ENCODE measurements at regions not wholly inside any gene's neighbourhood (a gene's known extent, or its start where the extent isn't known, plus 50 kb on each side); places are given as distances from the start of the nearest gene placed in this dataset.

DNA sequence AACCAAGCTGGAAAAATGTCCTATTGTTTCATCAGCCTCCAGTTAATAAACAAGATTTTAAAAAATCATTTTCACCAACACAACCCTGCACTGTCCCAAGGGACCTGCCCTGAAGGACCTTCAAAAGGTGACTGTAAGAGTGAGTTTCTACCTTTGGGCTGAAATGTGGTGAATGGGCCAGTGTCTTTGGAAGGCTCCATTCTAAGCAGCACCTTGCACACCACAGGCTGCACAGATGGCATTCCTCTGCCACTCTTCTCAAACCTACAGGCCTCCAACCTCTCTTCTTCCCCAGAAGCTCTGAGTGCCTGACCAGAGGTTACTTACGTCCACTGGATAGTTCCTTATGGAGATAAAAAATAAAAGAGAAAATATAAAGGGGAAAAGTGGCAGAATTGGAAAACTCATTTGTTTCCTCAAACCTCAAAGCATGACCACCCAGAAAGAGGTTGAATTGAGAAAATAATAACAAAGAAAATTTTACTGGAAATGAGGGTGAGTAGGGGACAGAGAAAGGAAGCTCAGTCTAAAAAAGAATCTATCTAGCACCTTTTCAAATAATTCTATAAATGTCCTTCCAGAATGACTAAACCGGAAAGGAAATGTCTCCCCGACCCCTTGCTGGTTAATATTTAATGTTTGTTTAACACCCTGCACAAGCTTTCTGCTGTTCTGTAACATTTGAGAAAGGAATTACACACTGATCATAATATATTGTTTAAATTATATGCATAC lies 175.7 kb downstream of the METTL4 start:
- TF ChIP-seq EZH2 (IDR thresholded peaks at IDR 0.05; ENCODE audit: insufficient read depth, poor library complexity, severe bottlenecking), result no peak
- TF ChIP-seq EZH2phosphoT487 (IDR thresholded peaks at IDR 0.05; ENCODE audit: insufficient read depth, low read depth), result no peak
- WGBS, 2 experiments (ENCODE audit: low coverage in 1 of 2, low lambda C conversion rate in 2 of 2, missing lambda C conversion rate in 2 of 2), result 65 to 73% methylated on average over 3 of the region's 3 CpGs
- in situ Hi-C loops (cut with MboI), result no loop called here
- no peak overlapping the region for H3K27ac ChIP-seq
- DNase-seq, result no peak
- no peaks in the 10 kb centered on the region for H3K9me2 ChIP-seq (ENCODE audit: insufficient read depth)
- no peak overlapping the region for H2AFZ ChIP-seq
- H3K9ac ChIP-seq, result no peak overlapping the region
- H3K27me3 ChIP-seq (replicated peaks; ENCODE audit: insufficient read depth), result no peaks in the 10 kb centered on the region
- no peaks in the 10 kb centered on the region for H4K20me1 ChIP-seq (ENCODE audit: insufficient read depth)
- no peaks in the 10 kb centered on the region for H3K9me3 ChIP-seq (ENCODE audit: low read depth)
- no peaks in the 10 kb centered on the region for H3K79me2 ChIP-seq (ENCODE audit: insufficient read depth)
- H3K4me1 ChIP-seq (ENCODE audit: insufficient read depth), result peaks cover 6% of the 10 kb centered on the region; the same call in 1 of the 2 replicates
- H3K4me2 ChIP-seq (ENCODE audit: unreplicated experiment), result no peak overlapping the region
- H3F3A ChIP-seq (ENCODE audit: insufficient read depth), result no peaks in the 10 kb centered on the region
- H3K4me3 ChIP-seq, result no peak overlapping the region
- H3K36me3 ChIP-seq (ENCODE audit: low read depth), result no peaks in the 10 kb centered on the region

DNA sequence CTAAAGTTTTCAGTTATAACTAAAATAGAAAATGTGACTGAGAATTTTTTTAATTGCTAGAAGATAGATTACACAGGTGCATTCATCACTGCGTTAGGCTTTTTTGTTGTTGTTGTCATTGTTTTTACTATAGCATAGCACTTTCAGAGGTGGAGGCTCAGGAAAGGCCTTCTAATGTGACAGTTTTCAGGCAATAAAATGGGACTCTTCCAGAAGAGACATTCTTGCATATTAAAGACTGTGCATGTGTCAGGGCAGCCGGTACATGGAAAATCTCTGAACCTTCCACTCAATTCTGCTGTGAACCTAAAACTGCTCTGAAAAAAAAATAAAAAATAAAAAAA lies 175.2 kb downstream of the METTL4 start:
- H3K36me3 ChIP-seq (ENCODE audit: low read depth), result no peaks in the 10 kb centered on the region
- no peak overlapping the region for H2AFZ ChIP-seq
- no peaks in the 10 kb centered on the region for H4K20me1 ChIP-seq (ENCODE audit: insufficient read depth)
- H3K4me2 ChIP-seq (ENCODE audit: unreplicated experiment), result no peak overlapping the region
- WGBS, 2 experiments (ENCODE audit: low coverage in 1 of 2, low lambda C conversion rate in 2 of 2, missing lambda C conversion rate in 2 of 2), result 78 to 85% methylated on average over 2 of the region's 2 CpGs
- no peak overlapping the region for H3K9ac ChIP-seq
- no peaks in the 10 kb centered on the region for H3K27me3 ChIP-seq (replicated peaks; ENCODE audit: insufficient read depth)
- TF ChIP-seq EZH2phosphoT487 (IDR thresholded peaks at IDR 0.05; ENCODE audit: insufficient read depth, low read depth) (no peak), EZH2 (IDR thresholded peaks at IDR 0.05; ENCODE audit: insufficient read depth, poor library complexity, severe bottlenecking) (no peak)
- no peaks in the 10 kb centered on the region for H3K9me3 ChIP-seq (ENCODE audit: low read depth)
- no peak for DNase-seq
- no peaks in the 10 kb centered on the region for H3F3A ChIP-seq (ENCODE audit: insufficient read depth)
- H3K4me3 ChIP-seq, result no peak overlapping the region
- no peaks in the 10 kb centered on the region for H3K79me2 ChIP-seq (ENCODE audit: insufficient read depth)
- H3K4me1 ChIP-seq (ENCODE audit: insufficient read depth), result peaks cover 8% of the 10 kb centered on the region; the same call in 1 of the 2 replicates
- H3K27ac ChIP-seq, result no peak overlapping the region
- in situ Hi-C loops (cut with MboI), result no loop called here
- H3K9me2 ChIP-seq (ENCODE audit: insufficient read depth), result no peaks in the 10 kb centered on the region

DNA sequence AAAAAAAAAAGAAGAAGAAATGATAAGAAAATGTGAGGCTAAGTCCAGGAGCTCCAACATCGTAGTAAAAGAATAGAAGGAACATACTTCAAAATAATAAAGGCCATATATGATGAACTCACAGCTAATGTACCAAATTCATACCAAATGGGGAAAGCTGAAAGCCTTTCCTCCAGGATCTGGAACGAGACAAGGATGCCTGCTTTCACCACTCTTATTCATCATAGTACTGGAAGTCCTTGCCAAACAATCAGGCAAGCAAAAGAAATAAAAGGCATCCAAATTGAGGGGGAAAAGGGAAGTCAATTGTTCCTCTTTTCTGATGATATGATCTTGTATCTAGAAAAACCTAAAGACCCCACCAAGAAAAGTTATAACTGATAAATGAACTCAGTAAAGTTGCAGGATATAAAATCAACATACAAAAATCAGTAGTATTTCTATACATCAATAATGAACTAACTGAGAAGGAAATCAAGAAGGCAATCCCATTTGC lies 170.6 kb downstream of the METTL4 start:
- H3K79me2 ChIP-seq (ENCODE audit: insufficient read depth), result no peaks in the 10 kb centered on the region
- H3K4me3 ChIP-seq, result no peak overlapping the region
- no peak overlapping the region for H3K9ac ChIP-seq
- H3F3A ChIP-seq (ENCODE audit: insufficient read depth), result peaks cover 14% of the 10 kb centered on the region
- no peaks in the 10 kb centered on the region for H3K9me2 ChIP-seq (ENCODE audit: insufficient read depth)
- H3K36me3 ChIP-seq (ENCODE audit: low read depth), result no peaks in the 10 kb centered on the region
- no peak for DNase-seq
- H3K4me1 ChIP-seq (ENCODE audit: insufficient read depth), result peaks cover 14% of the 10 kb centered on the region
- H2AFZ ChIP-seq, result no peak overlapping the region
- H3K4me2 ChIP-seq (ENCODE audit: unreplicated experiment), result no peak overlapping the region
- in situ Hi-C loops (cut with MboI), result loop anchor here (25.0 kb wide), 1 partner anchor 112 kb away; no protein-coding TSS in a partner anchor
- no peaks in the 10 kb centered on the region for H4K20me1 ChIP-seq (ENCODE audit: insufficient read depth)
- H3K27ac ChIP-seq, result no peak overlapping the region
- WGBS, 2 experiments (ENCODE audit: low coverage in 1 of 2, low lambda C conversion rate in 2 of 2, missing lambda C conversion rate in 2 of 2), result 5 to 19% methylated on average over 2 of the region's 2 CpGs
- TF ChIP-seq EZH2 (IDR thresholded peaks at IDR 0.05; ENCODE audit: insufficient read depth, poor library complexity, severe bottlenecking) (no peak), EZH2phosphoT487 (IDR thresholded peaks at IDR 0.05; ENCODE audit: insufficient read depth, low read depth) (no peak)
- no peaks in the 10 kb centered on the region for H3K27me3 ChIP-seq (replicated peaks; ENCODE audit: insufficient read depth)
- H3K9me3 ChIP-seq (ENCODE audit: low read depth), result no peaks in the 10 kb centered on the region

DNA sequence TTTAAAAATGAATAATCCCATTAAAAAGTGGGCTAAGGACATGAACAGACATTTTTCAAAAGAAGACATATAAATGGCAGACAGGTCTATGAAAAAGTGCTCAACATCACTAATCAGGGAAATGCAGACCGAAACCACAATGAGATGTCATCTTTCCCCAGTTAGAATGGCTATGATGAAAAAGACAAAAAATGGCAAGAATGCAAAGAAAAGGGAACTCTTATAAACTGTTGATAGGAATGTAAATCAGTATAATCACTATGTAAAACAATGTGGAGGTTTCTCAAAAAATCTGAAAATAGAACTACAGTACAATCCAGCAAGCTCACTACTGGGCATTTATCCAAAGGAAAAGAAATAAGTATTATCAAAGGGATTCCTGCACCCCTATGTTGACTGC lies 169.2 kb downstream of the METTL4 start:
- H2AFZ ChIP-seq, result no peak overlapping the region
- H3K9ac ChIP-seq, result no peak overlapping the region
- peaks cover 18% of the 10 kb centered on the region for H3K4me1 ChIP-seq (ENCODE audit: insufficient read depth)
- H3K4me3 ChIP-seq, result no peak overlapping the region
- H4K20me1 ChIP-seq (ENCODE audit: insufficient read depth), result no peaks in the 10 kb centered on the region
- TF ChIP-seq EZH2 (IDR thresholded peaks at IDR 0.05; ENCODE audit: insufficient read depth, poor library complexity, severe bottlenecking), result no peak
- TF ChIP-seq EZH2phosphoT487 (IDR thresholded peaks at IDR 0.05; ENCODE audit: insufficient read depth, low read depth), result no peak
- no peak overlapping the region for H3K27ac ChIP-seq
- DNase-seq, result peak; percentile 41
- H3K9me2 ChIP-seq (ENCODE audit: insufficient read depth), result no peaks in the 10 kb centered on the region
- H3K9me3 ChIP-seq (ENCODE audit: low read depth), result no peaks in the 10 kb centered on the region
- in situ Hi-C loops (cut with MboI), result loop anchor here (25.0 kb wide), 1 partner anchor 110 kb away; no protein-coding TSS in a partner anchor
- peaks cover 22% of the 10 kb centered on the region for H3F3A ChIP-seq (ENCODE audit: insufficient read depth)
- 19 to 35% methylated on average over 1 of the region's 1 CpG for WGBS, 2 experiments (ENCODE audit: low coverage in 1 of 2, low lambda C conversion rate in 2 of 2, missing lambda C conversion rate in 2 of 2)
- H3K36me3 ChIP-seq (ENCODE audit: low read depth), result no peaks in the 10 kb centered on the region
- H3K79me2 ChIP-seq (ENCODE audit: insufficient read depth), result no peaks in the 10 kb centered on the region
- H3K27me3 ChIP-seq (replicated peaks; ENCODE audit: insufficient read depth), result no peaks in the 10 kb centered on the region
- peak overlapping the region; percentile 20 for H3K4me2 ChIP-seq (ENCODE audit: unreplicated experiment)
